IMR-90 (cell line): ENCODE measurements at regions not wholly inside any gene's neighbourhood (a gene's known extent, or its start where the extent isn't known, plus 50 kb on each side); places are given as distances from the start of the nearest gene placed in this dataset.

Experiments
- BHLHE40 ChIP-seq: fragments of 150-350 bp; IDR thresholded peaks from 2 replicates; pipeline ENCODE4 v1.6.1; 2016; ENCODE audit warnings: mild to moderate bottlenecking, low read depth, low read length
- CHD1 ChIP-seq: IDR thresholded peaks from 2 replicates; pipeline ENCODE4 v1.6.1; 2012; ENCODE audit warnings: low read depth, low read length, improper control_type of control experiment
- CTCF ChIP-seq: conservative IDR thresholded peaks from 2 replicates; pipeline ENCODE4 v1.5.1; 2012; ENCODE audit warnings: mild to moderate bottlenecking, low read depth, low read length, improper control_type of control experiment
- ELK1 ChIP-seq: fragments of 150-350 bp; IDR thresholded peaks from 2 replicates; pipeline ENCODE4 v1.6.1; 2016; ENCODE audit warnings: low read depth, mild to moderate bottlenecking, low read length, moderate library complexity, borderline replicate concordance
- FOS ChIP-seq: fragments of 150-350 bp; IDR thresholded peaks from 2 replicates; pipeline ENCODE4 v1.6.1; 2016; ENCODE audit warnings: low read depth, low read length
- MAFK ChIP-seq: IDR thresholded peaks from 2 replicates; pipeline ENCODE4 v1.6.1; 2012; ENCODE audit warnings: low read depth, low read length, improper control_type of control experiment
- MAZ ChIP-seq: IDR thresholded peaks from 2 replicates; pipeline ENCODE4 v1.6.1; 2012; ENCODE audit warnings: low read depth, mild to moderate bottlenecking, low read length, improper control_type of control experiment, moderate library complexity, borderline replicate concordance
- MXI1 ChIP-seq: IDR thresholded peaks from 2 replicates; pipeline ENCODE4 v1.6.1; 2012; ENCODE audit warnings: low read depth, mild to moderate bottlenecking, low read length, moderate library complexity, borderline replicate concordance
- POLR2A ChIP-seq: IDR thresholded peaks from 2 replicates; pipeline ENCODE4 v1.6.1; 2012; ENCODE audit warnings: mild to moderate bottlenecking, low read depth, low read length
- RAD21 ChIP-seq: IDR thresholded peaks from 2 replicates; pipeline ENCODE4 v1.6.1; 2012; ENCODE audit warnings: low read length, improper control_type of control experiment
- SMC3 ChIP-seq: fragments of 150-350 bp; IDR thresholded peaks from 2 replicates; pipeline ENCODE4 v1.6.1; 2016; ENCODE audit warnings: low read depth, mild to moderate bottlenecking, antibody characterized with exemption, low read length, moderate library complexity
- USF2 ChIP-seq: fragments of 150-350 bp; IDR thresholded peaks from 2 replicates; pipeline ENCODE4 v1.6.1; 2017; ENCODE audit warnings: mild to moderate bottlenecking, antibody characterized with exemption, low read length, low read depth

- TF ChIP-seq CTCF (no peak), POLR2A (no peak), SMC3 (no peak), USF2 (no peak), RAD21 (no peak), MAZ (no peak), BHLHE40 (no peak), FOS (no peak), CHD1 (no peak), MXI1 (no peak), MAFK (no peak), ELK1 (no peak)
These were observed 72.9 kb downstream of the SLC10A2 start for GRCh38 chr13:102993348-102993747.
